Prostate gland (tissue), 2 donors: ENCODE measurements at regions not wholly inside any gene's neighbourhood (a gene's known extent, or its start where the extent isn't known, plus 50 kb on each side); places are given as distances from the start of the nearest gene placed in this dataset.

Experiments
- DNase-seq: peaks from one replicate; pipeline ENCODE4 v3.0.0-alpha.2; 2019; ENCODE audit warnings: low spot score
- H3K27ac ChIP-seq, 2 donors: fragments of 200-600 bp; sonication (generic); 2 replicates each; pipeline ENCODE4 v1.5.1; 2017 to 2019
- H3K27me3 ChIP-seq: fragments of 200-600 bp; sonication (generic); replicated peaks from 2 replicates; pipeline ENCODE4 v1.5.1; 2019; ENCODE audit not compliant: insufficient read depth
- H3K36me3 ChIP-seq, 2 donors: fragments of 200-600 bp; sonication (generic); 1 replicate in 1 of 2; 2 replicates in 1 of 2; pipeline versions ENCODE4 v1.5.1 to v1.8.1; 2017 to 2019
- H3K4me1 ChIP-seq: fragments of 200-600 bp; sonication (generic); replicated peaks from 2 replicates; pipeline ENCODE4 v1.5.1; 2019
- H3K4me3 ChIP-seq, 2 donors: fragments of 200-600 bp; sonication (generic); 2 replicates each; pipeline ENCODE4 v1.5.1; 2017 to 2019
- H3K9me3 ChIP-seq: fragments of 200-600 bp; sonication (generic); 2 replicates; pipeline ENCODE4 v1.5.1; 2017
- CTCF ChIP-seq, 4 experiments: fragments of 200-600 bp in 2 of 4; fragments of 450-650 bp in 2 of 4; sonication (generic) in 2 of 4; IDR thresholded peaks; 1 replicate in 3 of 4; 2 replicates in 1 of 4; pipeline ENCODE4 v1.5.1; 2016 to 2019; ENCODE audit warnings: antibody characterized with exemption in 4 of 4, mild to moderate bottlenecking in 2 of 4, moderate library complexity in 2 of 4
- POLR2A ChIP-seq: fragments of 450-650 bp; IDR thresholded peaks from one replicate; pipeline ENCODE4 v1.6.1; 2016; ENCODE audit warnings: antibody characterized with exemption, mild to moderate bottlenecking
- POLR2AphosphoS5 ChIP-seq: sonication (generic); formaldehyde crosslinking; IDR thresholded peaks from one replicate; pipeline ENCODE4 v1.6.1; 2017; ENCODE audit warnings: antibody characterized with exemption
- WGBS: methylation state at CpG from one replicate; pipeline ENCODE4 v1.1.5; 2018; 5-methylcytosine and 5-hydroxymethylcytosine counted together
- intact Hi-C: fragments of 100-400 bp; cut with DNase I; formaldehyde crosslinking; loops from one replicate; pipeline ENCODE4 v1.14.2; 2022

- no peak overlapping the region for H3K27ac ChIP-seq
- no peak for TF ChIP-seq POLR2AphosphoS5
- TF ChIP-seq CTCF (IDR thresholded peaks at IDR 0.05), result no peak
- TF ChIP-seq POLR2A, result no peak
- H3K4me1 ChIP-seq, result no peaks in the 10 kb centered on the region
- H3K4me3 ChIP-seq, result no peak overlapping the region
- no peak for DNase-seq
- intact Hi-C loops, result no loop called here
- H3K9me3 ChIP-seq, result no peaks in the 10 kb centered on the region
- H3K36me3 ChIP-seq, result no peaks in the 10 kb centered on the region
- WGBS, result 53% methylated on average over 3 of the region's 3 CpGs
- H3K27me3 ChIP-seq, result no peaks in the 10 kb centered on the region
Measured at GRCh38 chr10:6643962-6644361, 63.9 kb upstream of the PRKCQ start.

- Histone ChIP-seq H3K4me1 (no peaks in the 10 kb centered on the region), H3K4me3 (no peak overlapping the region), H3K36me3 (no peaks in the 10 kb centered on the region), H3K9me3 (no peaks in the 10 kb centered on the region), H3K27ac (no peak overlapping the region), H3K27me3 (no peaks in the 10 kb centered on the region)
- DNase-seq, result no peak
- intact Hi-C loops, result no loop called here
- TF ChIP-seq CTCF (IDR thresholded peaks at IDR 0.05) (no peak), POLR2A (no peak), POLR2AphosphoS5 (no peak)
- WGBS, result 38% methylated on average over 5 of the region's 5 CpGs
Measured at GRCh38 chr10:6642876-6643275, 62.8 kb upstream of the PRKCQ start.

GRCh38 chr10:6640433-6641040 is 60.5 kb upstream of the PRKCQ start:
- no peaks in the 10 kb centered on the region for H3K4me1 ChIP-seq
- TF ChIP-seq POLR2AphosphoS5 (no peak), CTCF (IDR thresholded peaks at IDR 0.05) (no peak), POLR2A (no peak)
- H3K27ac ChIP-seq, result no peak overlapping the region
- no peak for DNase-seq
- intact Hi-C loops, result no loop called here
- no peaks in the 10 kb centered on the region for H3K9me3 ChIP-seq
- H3K27me3 ChIP-seq, result no peaks in the 10 kb centered on the region
- no peak overlapping the region for H3K4me3 ChIP-seq
- no peaks in the 10 kb centered on the region for H3K36me3 ChIP-seq

- 78% methylated on average over 4 of the region's 4 CpGs for WGBS
- no peak overlapping the region for H3K4me3 ChIP-seq
- TF ChIP-seq POLR2AphosphoS5 (no peak), POLR2A (no peak), CTCF (IDR thresholded peaks at IDR 0.05) (no peak)
- no peak for DNase-seq
- no peaks in the 10 kb centered on the region for H3K4me1 ChIP-seq
- H3K27ac ChIP-seq, result no peak overlapping the region
- intact Hi-C loops, result no loop called here
- no peaks in the 10 kb centered on the region for H3K9me3 ChIP-seq
- no peaks in the 10 kb centered on the region for H3K27me3 ChIP-seq
- no peaks in the 10 kb centered on the region for H3K36me3 ChIP-seq
Measured at GRCh38 chr10:6637053-6637452, 57.0 kb upstream of the PRKCQ start.

- WGBS, result 82% methylated on average over 2 of the region's 2 CpGs
- intact Hi-C loops, result no loop called here
- Histone ChIP-seq H3K27ac (no peak overlapping the region), H3K4me1 (no peaks in the 10 kb centered on the region), H3K9me3 (no peaks in the 10 kb centered on the region), H3K27me3 (no peaks in the 10 kb centered on the region), H3K36me3 (no peaks in the 10 kb centered on the region), H3K4me3 (no peak overlapping the region)
- DNase-seq, result no peak
- TF ChIP-seq POLR2AphosphoS5, result no peak
- no peak for TF ChIP-seq POLR2A
- TF ChIP-seq CTCF (IDR thresholded peaks at IDR 0.05), result no peak
Measured at GRCh38 chr10:6635784-6636183, 55.7 kb upstream of the PRKCQ start.
